ENCODE measurements at regions not wholly inside any gene's neighbourhood (a gene's known extent, or its start where the extent isn't known, plus 50 kb on each side); places are given as distances from the start of the nearest gene placed in this dataset.

DNA sequence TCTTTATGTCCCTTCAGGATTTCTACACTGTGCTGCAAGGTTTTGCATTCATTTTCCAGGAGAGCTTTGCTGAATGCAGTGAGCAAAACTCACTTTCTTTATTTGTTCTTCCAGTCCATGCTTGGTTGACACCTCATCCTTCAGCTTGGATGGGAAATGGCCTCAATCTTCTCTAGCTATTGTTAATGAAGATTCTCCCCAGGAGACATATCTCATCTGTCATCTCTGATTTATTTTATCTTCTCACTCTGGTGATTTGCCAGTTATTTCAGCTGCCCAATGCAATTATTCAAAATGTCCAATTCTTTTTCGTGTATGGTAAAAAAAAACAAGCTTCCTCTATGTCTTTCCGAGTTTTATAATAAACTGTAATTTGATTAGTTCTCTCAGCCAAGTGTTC is 77.9 kb upstream of the PAK5 start:
- Histone ChIP-seq H3K36me3 (replicated peaks in 1 of 2; ENCODE audit: control insufficient read depth in 1 of 2, insufficient read depth in 2 of 2, low read length in 1 of 2) (no peaks in the 10 kb centered on the region), H4K20me1 (ENCODE audit: insufficient read depth) (no peaks in the 10 kb centered on the region), H3K79me2 (ENCODE audit: insufficient read depth) (no peaks in the 10 kb centered on the region), H3K4me1 (ENCODE audit: control insufficient read depth in 1 of 2, insufficient read depth in 2 of 2, low read depth in 1 of 2, low read length in 1 of 2) (no peaks in the 10 kb centered on the region), H3K9me2 (no peaks in the 10 kb centered on the region), H3K27ac (ENCODE audit: low read depth in 2 of 2, low read length in 1 of 2) (no peak overlapping the region), H3K9me3 (no peaks in the 10 kb centered on the region), H3K9ac (no peak overlapping the region), H2AFZ (ENCODE audit: low read depth) (no peak overlapping the region), H3F3A (replicated peaks; ENCODE audit: insufficient read depth) (no peaks in the 10 kb centered on the region), H3K4me3 (ENCODE audit: low read depth in 2 of 2, low read length in 1 of 2) (no peak overlapping the region), H3K27me3 (ENCODE audit: insufficient read depth) (no peaks in the 10 kb centered on the region; the same call in 1 of the 2 replicates), H3K4me2 (no peak overlapping the region)
- CTCF ChIA-PET = interaction anchor here (4.1 kb wide), 1 partner anchor 299 kb away, joined by 42 read pairs; no protein-coding TSS in a partner anchor
- WGBS (ENCODE audit: low lambda C conversion rate) = 10% methylated on average over 2 of the region's 2 CpGs
- TF ChIP-seq SMC3 (IDR thresholded peaks at IDR 0.05; ENCODE audit: low read depth, low read length) (no peak), ELF1 (IDR thresholded peaks at IDR 0.05) (no peak), MXI1 (IDR thresholded peaks at IDR 0.05; ENCODE audit: low read depth, low read length) (no peak), RXRA (IDR thresholded peaks at IDR 0.05; ENCODE audit: borderline replicate concordance, low read depth) (no peak), RAD21 (IDR thresholded peaks at IDR 0.05; ENCODE audit: low read length) (no peak), TAF1 (IDR thresholded peaks at IDR 0.05; ENCODE audit: borderline replicate concordance, low read depth, low read length) (no peak), FOSL2 (IDR thresholded peaks at IDR 0.05; ENCODE audit: borderline replicate concordance, low read depth) (no peak), TEAD4 (IDR thresholded peaks at IDR 0.05; ENCODE audit: borderline replicate concordance, insufficient read depth) (no peak), EZH2phosphoT487 (IDR thresholded peaks at IDR 0.05; ENCODE audit: borderline replicate concordance, low read depth) (no peak)
- TF ChIP-seq, protein P1, sequence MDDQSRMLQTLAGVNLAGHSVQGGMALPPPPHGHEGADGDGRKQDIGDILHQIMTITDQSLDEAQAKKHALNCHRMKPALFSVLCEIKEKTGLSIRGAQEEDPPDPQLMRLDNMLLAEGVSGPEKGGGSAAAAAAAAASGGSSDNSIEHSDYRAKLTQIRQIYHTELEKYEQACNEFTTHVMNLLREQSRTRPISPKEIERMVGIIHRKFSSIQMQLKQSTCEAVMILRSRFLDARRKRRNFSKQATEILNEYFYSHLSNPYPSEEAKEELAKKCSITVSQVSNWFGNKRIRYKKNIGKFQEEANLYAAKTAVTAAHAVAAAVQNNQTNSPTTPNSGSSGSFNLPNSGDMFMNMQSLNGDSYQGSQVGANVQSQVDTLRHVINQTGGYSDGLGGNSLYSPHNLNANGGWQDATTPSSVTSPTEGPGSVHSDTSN (IDR thresholded peaks at IDR 0.05) = no peak
- DNase-seq = no peak
- POLR2A ChIA-PET = no interaction called here

GRCh38 chr20:9912858-9913434 is 74.1 kb upstream of the PAK5 start:
- H3K79me2 ChIP-seq (ENCODE audit: insufficient read depth) = no peaks in the 10 kb centered on the region
- POLR2A ChIA-PET = no interaction called here
- H2AFZ ChIP-seq (ENCODE audit: low read depth) = no peak overlapping the region
- peaks cover 2% of the 10 kb centered on the region; the same call in 1 of the 2 replicates for H3K27me3 ChIP-seq (ENCODE audit: insufficient read depth)
- H3K9ac ChIP-seq = no peak overlapping the region
- no peaks in the 10 kb centered on the region for H3K4me1 ChIP-seq (ENCODE audit: control insufficient read depth in 1 of 2, insufficient read depth in 2 of 2, low read depth in 1 of 2, low read length in 1 of 2)
- no peaks in the 10 kb centered on the region for H3K9me3 ChIP-seq
- CTCF ChIA-PET = interaction anchor here (0.6 to 7.8 kb wide), 31 partner anchors 11 to 924 kb away, joined by 3 to 113 read pairs (median 4); partner anchors contain the start of gene PAK5
- no peak overlapping the region; a peak in 1 of 4 replicates for H3K27ac ChIP-seq (ENCODE audit: low read depth in 2 of 2, low read length in 1 of 2)
- WGBS (ENCODE audit: low lambda C conversion rate) = 1% methylated on average over 8 of the region's 8 CpGs
- peak; percentile 50 for DNase-seq
- no peaks in the 10 kb centered on the region for H4K20me1 ChIP-seq (ENCODE audit: insufficient read depth)
- no peak overlapping the region for H3K4me2 ChIP-seq
- no peaks in the 10 kb centered on the region for H3K36me3 ChIP-seq (replicated peaks in 1 of 2; ENCODE audit: control insufficient read depth in 1 of 2, insufficient read depth in 2 of 2, low read length in 1 of 2)
- no peak overlapping the region for H3K4me3 ChIP-seq (ENCODE audit: low read depth in 2 of 2, low read length in 1 of 2)
- no peaks in the 10 kb centered on the region for H3K9me2 ChIP-seq
- H3F3A ChIP-seq (replicated peaks; ENCODE audit: insufficient read depth) = no peaks in the 10 kb centered on the region
- TF ChIP-seq FOXJ3 (CRISPR knock-in tag; IDR thresholded peaks at IDR 0.05) (no peak), RAD21 (IDR thresholded peaks at IDR 0.05; ENCODE audit: low read length) (peak; percentile 67), NRF1 (IDR thresholded peaks at IDR 0.05; ENCODE audit: low read depth, low read length) (no peak), GATA2 (CRISPR knock-in tag; IDR thresholded peaks at IDR 0.05) (no peak), RXRA (IDR thresholded peaks at IDR 0.05; ENCODE audit: borderline replicate concordance, low read depth) (no peak), CTCF (IDR thresholded peaks at IDR 0.05) (peak; percentile 97), SMC3 (IDR thresholded peaks at IDR 0.05; ENCODE audit: low read depth, low read length) (peak; percentile 70), ZBTB33 (IDR thresholded peaks at IDR 0.05; ENCODE audit: borderline replicate concordance, low read depth) (no peak)
- TF ChIP-seq, protein P2, sequence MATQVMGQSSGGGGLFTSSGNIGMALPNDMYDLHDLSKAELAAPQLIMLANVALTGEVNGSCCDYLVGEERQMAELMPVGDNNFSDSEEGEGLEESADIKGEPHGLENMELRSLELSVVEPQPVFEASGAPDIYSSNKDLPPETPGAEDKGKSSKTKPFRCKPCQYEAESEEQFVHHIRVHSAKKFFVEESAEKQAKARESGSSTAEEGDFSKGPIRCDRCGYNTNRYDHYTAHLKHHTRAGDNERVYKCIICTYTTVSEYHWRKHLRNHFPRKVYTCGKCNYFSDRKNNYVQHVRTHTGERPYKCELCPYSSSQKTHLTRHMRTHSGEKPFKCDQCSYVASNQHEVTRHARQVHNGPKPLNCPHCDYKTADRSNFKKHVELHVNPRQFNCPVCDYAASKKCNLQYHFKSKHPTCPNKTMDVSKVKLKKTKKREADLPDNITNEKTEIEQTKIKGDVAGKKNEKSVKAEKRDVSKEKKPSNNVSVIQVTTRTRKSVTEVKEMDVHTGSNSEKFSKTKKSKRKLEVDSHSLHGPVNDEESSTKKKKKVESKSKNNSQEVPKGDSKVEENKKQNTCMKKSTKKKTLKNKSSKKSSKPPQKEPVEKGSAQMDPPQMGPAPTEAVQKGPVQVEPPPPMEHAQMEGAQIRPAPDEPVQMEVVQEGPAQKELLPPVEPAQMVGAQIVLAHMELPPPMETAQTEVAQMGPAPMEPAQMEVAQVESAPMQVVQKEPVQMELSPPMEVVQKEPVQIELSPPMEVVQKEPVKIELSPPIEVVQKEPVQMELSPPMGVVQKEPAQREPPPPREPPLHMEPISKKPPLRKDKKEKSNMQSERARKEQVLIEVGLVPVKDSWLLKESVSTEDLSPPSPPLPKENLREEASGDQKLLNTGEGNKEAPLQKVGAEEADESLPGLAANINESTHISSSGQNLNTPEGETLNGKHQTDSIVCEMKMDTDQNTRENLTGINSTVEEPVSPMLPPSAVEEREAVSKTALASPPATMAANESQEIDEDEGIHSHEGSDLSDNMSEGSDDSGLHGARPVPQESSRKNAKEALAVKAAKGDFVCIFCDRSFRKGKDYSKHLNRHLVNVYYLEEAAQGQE (IDR thresholded peaks at IDR 0.05; ENCODE audit: low read depth, low read length) = no peak
- TF ChIP-seq, protein P3, sequence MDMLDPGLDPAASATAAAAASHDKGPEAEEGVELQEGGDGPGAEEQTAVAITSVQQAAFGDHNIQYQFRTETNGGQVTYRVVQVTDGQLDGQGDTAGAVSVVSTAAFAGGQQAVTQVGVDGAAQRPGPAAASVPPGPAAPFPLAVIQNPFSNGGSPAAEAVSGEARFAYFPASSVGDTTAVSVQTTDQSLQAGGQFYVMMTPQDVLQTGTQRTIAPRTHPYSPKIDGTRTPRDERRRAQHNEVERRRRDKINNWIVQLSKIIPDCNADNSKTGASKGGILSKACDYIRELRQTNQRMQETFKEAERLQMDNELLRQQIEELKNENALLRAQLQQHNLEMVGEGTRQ (IDR thresholded peaks at IDR 0.05; ENCODE audit: borderline replicate concordance, low read depth, low read length) = no peak

All from SK-N-SH (cell line).